ENCODE measurements at regions not wholly inside any gene's neighbourhood (a gene's known extent, or its start where the extent isn't known, plus 50 kb on each side); places are given as distances from the start of the nearest gene placed in this dataset.

DNA sequence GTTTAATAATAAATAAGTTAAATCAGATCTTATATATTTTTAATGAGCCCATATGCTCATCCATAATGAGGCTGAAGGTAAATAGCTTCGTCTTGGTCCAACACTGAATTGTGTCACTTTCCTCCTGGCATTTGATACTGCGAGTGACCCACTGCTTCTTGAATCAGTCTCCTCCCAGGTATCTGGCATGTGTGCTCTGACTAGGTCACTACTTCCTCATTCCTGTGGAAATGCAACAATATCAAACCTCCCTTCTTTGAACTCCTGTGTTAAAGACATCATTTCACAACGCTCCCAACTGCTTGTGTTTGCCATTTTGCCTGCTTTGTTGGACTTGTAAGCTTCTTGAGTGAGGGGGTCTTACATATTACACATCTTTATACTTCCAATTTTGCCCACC lies 157.7 kb downstream of the SLC24A2 start:
- TF ChIP-seq, protein P1, sequence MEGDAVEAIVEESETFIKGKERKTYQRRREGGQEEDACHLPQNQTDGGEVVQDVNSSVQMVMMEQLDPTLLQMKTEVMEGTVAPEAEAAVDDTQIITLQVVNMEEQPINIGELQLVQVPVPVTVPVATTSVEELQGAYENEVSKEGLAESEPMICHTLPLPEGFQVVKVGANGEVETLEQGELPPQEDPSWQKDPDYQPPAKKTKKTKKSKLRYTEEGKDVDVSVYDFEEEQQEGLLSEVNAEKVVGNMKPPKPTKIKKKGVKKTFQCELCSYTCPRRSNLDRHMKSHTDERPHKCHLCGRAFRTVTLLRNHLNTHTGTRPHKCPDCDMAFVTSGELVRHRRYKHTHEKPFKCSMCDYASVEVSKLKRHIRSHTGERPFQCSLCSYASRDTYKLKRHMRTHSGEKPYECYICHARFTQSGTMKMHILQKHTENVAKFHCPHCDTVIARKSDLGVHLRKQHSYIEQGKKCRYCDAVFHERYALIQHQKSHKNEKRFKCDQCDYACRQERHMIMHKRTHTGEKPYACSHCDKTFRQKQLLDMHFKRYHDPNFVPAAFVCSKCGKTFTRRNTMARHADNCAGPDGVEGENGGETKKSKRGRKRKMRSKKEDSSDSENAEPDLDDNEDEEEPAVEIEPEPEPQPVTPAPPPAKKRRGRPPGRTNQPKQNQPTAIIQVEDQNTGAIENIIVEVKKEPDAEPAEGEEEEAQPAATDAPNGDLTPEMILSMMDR (IDR thresholded peaks at IDR 0.05 in 4 of 5, conservative IDR thresholded peaks at IDR 0.05 in 1 of 5) = no peak
- no peak for TF ChIP-seq POLR2A (IDR thresholded peaks at IDR 0.05)
